HEK293 (cell line): ENCODE measurements at regions not wholly inside any gene's neighbourhood (a gene's known extent, or its start where the extent isn't known, plus 50 kb on each side); places are given as distances from the start of the nearest gene placed in this dataset.

Experiments used
- CTCF ChIA-PET: fragments of 350-600 bp; formaldehyde crosslinking; extraction: SDS; loops from one replicate; lab custom pipeline; 2021; ENCODE audit warnings: antibody characterized with exemption; lab: Yijun Ruan, JAX
- POLR2A ChIA-PET: fragments of 300-600 bp; formaldehyde crosslinking; extraction: SDS; loops from one replicate; lab custom pipeline; 2020; ENCODE audit warnings: antibody characterized with exemption, inconsistent platforms; lab: Yijun Ruan, JAX
- H3K27ac ChIP-seq: fragments of 200-500 bp; sonication (Bioruptor generic); 2 replicates; pipeline ENCODE4 v1.5.1; 2014; ENCODE audit warnings: low read depth, low read length, control low read depth, inconsistent platforms; ENCODE audit errors: extremely low read depth
- H3K36me3 ChIP-seq, 2 experiments: fragments of 200-500 bp in 1 of 2; sonication (Bioruptor generic) in 1 of 2; 1 replicate in 1 of 2; 2 replicates in 1 of 2; pipeline ENCODE4 v1.5.1; 2014 to 2017; ENCODE audit warnings: inconsistent platforms in 2 of 2, low read length in 2 of 2; ENCODE audit not compliant: control insufficient read depth in 2 of 2, insufficient read depth in 1 of 2
- H3K4me1 ChIP-seq: fragments of 200-500 bp; sonication (Bioruptor generic); 2 replicates; pipeline ENCODE4 v1.5.1; 2014; ENCODE audit warnings: mild to moderate bottlenecking, low read length, inconsistent platforms; ENCODE audit not compliant: control insufficient read depth, insufficient read depth
- H3K4me3 ChIP-seq: 2 replicates; pipeline ENCODE4 v1.5.1; 2011; ENCODE audit warnings: low read depth, mild to moderate bottlenecking, control low read depth, low read length, moderate library complexity
- H3K9me3 ChIP-seq: fragments of 200-500 bp; sonication (Bioruptor generic); 2 replicates; pipeline ENCODE4 v1.5.1; 2014; ENCODE audit warnings: low read depth, low read length, inconsistent platforms; ENCODE audit not compliant: control insufficient read depth, insufficient read depth
- BCL6B ChIP-seq: fragments of 450-650 bp; formaldehyde crosslinking; IDR thresholded peaks from 2 replicates; pipeline ENCODE4 v1.5.1; 2017; ENCODE audit warnings: missing biosample characterization, missing genetic modification characterization
- ZNF354C ChIP-seq: fragments of 450-650 bp; formaldehyde crosslinking; IDR thresholded peaks from 2 replicates; pipeline ENCODE4 v1.5.1; 2016; ENCODE audit warnings: missing biosample characterization, missing genetic modification characterization, low read depth, borderline replicate concordance
- ZNF366 ChIP-seq: fragments of 450-650 bp; formaldehyde crosslinking; conservative IDR thresholded peaks from 2 replicates; pipeline ENCODE4 v1.5.1; 2016; ENCODE audit warnings: missing biosample characterization, missing genetic modification characterization

- H3K9me3 ChIP-seq, result no peaks in the 10 kb centered on the region; the same call in 1 of the 2 replicates
- no peak overlapping the region for H3K27ac ChIP-seq
- peaks cover 13% of the 10 kb centered on the region for H3K4me1 ChIP-seq
- POLR2A ChIA-PET, result no interaction called here
- TF ChIP-seq ZNF354C (tag by site-specific recombination), result no peak
- no peak for TF ChIP-seq ZNF366 (tag by site-specific recombination)
- peak; percentile 78 for TF ChIP-seq BCL6B (tag by site-specific recombination)
- H3K4me3 ChIP-seq, result no peak overlapping the region
- H3K36me3 ChIP-seq, result no peaks in the 10 kb centered on the region
- CTCF ChIA-PET, result no interaction called here
Observed at GRCh38 chr15:98597666-98598065, 50.7 kb upstream of the IGF1R start.
